Adrenal gland (tissue), 5 donors: ENCODE measurements at regions not wholly inside any gene's neighbourhood (a gene's known extent, or its start where the extent isn't known, plus 50 kb on each side); places are given as distances from the start of the nearest gene placed in this dataset.

ENCODE experiments used
- CTCF ChIP-seq, 6 experiments: fragments of 450-650 bp in 4 of 6; fragments of 200-600 bp in 2 of 6; sonication (generic) in 1 of 6; IDR thresholded peaks; 1 replicate in 5 of 6; 2 replicates in 1 of 6; pipeline versions ENCODE4 v1.5.1 to v1.8.0; 2016 to 2021; ENCODE audit warnings: antibody characterized with exemption in 6 of 6, mild to moderate bottlenecking in 2 of 6, moderate library complexity in 1 of 6
- POLR2A ChIP-seq, 2 donors: fragments of 450-650 bp; IDR thresholded peaks; one replicate each; pipeline ENCODE4 v1.6.1; 2017; ENCODE audit warnings: antibody characterized with exemption in 2 of 2, mild to moderate bottlenecking in 2 of 2, moderate library complexity in 1 of 2
- donor health status: DM: no; HTN: no; CAD: no.

- TF ChIP-seq CTCF (IDR thresholded peaks at IDR 0.05) (no peak), POLR2A (IDR thresholded peaks at IDR 0.05) (no peak)
Observed at GRCh38 chr3:21235491-21235890, 515.5 kb downstream of the ZNF385D start.
